ENCODE measurements at regions not wholly inside any gene's neighbourhood (a gene's known extent, or its start where the extent isn't known, plus 50 kb on each side); places are given as distances from the start of the nearest gene placed in this dataset.

GRCh38 chr10:4557469-4557868 lies 268.5 kb upstream of the AKR1E2 start:
- DNase-seq (ENCODE audit: low read depth in 4 of 6, low spot score in 6 of 6) = no peak
- no peaks in the 10 kb centered on the region for H3K4me1 ChIP-seq (ENCODE audit: control insufficient read depth, insufficient read depth, low read length)
- no peak overlapping the region for H3K4me3 ChIP-seq (ENCODE audit: low read depth, low read length)
- H3K9me3 ChIP-seq (ENCODE audit: control insufficient read depth, insufficient read depth, low read length) = no peaks in the 10 kb centered on the region
- H3K27me3 ChIP-seq (ENCODE audit: control insufficient read depth, insufficient read depth, low read length) = no peaks in the 10 kb centered on the region
- no peak overlapping the region for H3K27ac ChIP-seq (ENCODE audit: low read depth, low read length)
- WGBS (ENCODE audit: insufficient coverage) = 94% methylated on average over 13 of the region's 13 CpGs
- no peaks in the 10 kb centered on the region for H3K36me3 ChIP-seq (ENCODE audit: control insufficient read depth, insufficient read depth, low read length)

DNA sequence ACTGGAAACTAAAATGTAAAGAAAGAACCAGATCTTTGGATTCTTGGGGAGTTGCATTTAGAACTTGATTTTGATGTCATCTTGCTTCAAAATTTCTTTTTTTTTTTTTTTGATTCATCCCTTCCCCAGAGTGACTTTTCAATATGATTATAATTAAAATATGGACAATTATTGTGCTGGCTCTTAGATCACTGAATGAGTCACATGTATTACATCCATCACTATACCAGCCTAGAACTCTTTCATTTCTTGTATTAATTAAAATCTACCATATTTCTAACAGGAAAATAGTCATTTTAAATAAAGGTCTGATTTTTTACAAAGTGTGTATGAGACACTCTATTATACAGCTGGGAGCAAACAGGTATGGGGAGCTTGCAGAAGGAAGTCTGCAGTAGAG lies 269.5 kb upstream of the AKR1E2 start:
- Histone ChIP-seq H3K27me3 (ENCODE audit: control insufficient read depth, insufficient read depth, low read length) (no peaks in the 10 kb centered on the region), H3K4me3 (ENCODE audit: low read depth, low read length) (no peak overlapping the region), H3K9me3 (ENCODE audit: control insufficient read depth, insufficient read depth, low read length) (no peaks in the 10 kb centered on the region), H3K36me3 (ENCODE audit: control insufficient read depth, insufficient read depth, low read length) (no peaks in the 10 kb centered on the region), H3K27ac (ENCODE audit: low read depth, low read length) (no peak overlapping the region), H3K4me1 (ENCODE audit: control insufficient read depth, insufficient read depth, low read length) (no peaks in the 10 kb centered on the region)
- DNase-seq (ENCODE audit: low read depth in 4 of 6, low spot score in 6 of 6) = no peak

DNA sequence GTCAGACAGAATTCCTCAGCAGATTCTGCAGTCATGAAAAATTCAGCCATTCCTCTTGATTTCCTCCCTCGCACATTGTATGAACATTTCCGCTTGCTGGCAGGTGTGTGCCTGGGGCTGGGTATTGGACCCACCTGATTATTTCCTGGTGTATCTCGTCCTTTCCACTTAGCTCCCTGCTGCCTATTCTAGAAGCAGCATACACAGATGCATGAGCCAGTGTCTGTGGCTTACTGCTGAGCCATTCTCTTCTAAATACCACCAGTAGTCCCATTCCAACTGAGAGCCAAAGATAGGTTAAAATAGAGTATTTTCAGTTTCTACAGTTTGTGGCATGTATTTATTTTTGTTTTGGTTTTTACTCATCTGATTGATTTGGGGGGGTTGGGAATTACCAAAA lies 270.1 kb upstream of the AKR1E2 start:
- H3K4me1 ChIP-seq (ENCODE audit: control insufficient read depth, insufficient read depth, low read length) = no peaks in the 10 kb centered on the region
- H3K27me3 ChIP-seq (ENCODE audit: control insufficient read depth, insufficient read depth, low read length) = no peaks in the 10 kb centered on the region
- H3K36me3 ChIP-seq (ENCODE audit: control insufficient read depth, insufficient read depth, low read length) = no peaks in the 10 kb centered on the region
- WGBS (ENCODE audit: insufficient coverage) = 65% methylated on average over 3 of the region's 3 CpGs
- DNase-seq (ENCODE audit: low read depth in 4 of 6, low spot score in 6 of 6) = peak in 1 of 6 donors; percentile 5
- H3K4me3 ChIP-seq (ENCODE audit: low read depth, low read length) = no peak overlapping the region
- H3K27ac ChIP-seq (ENCODE audit: low read depth, low read length) = no peak overlapping the region
- H3K9me3 ChIP-seq (ENCODE audit: control insufficient read depth, insufficient read depth, low read length) = no peaks in the 10 kb centered on the region

GRCh38 chr10:4549139-4549653 lies 276.8 kb upstream of the AKR1E2 start:
- Histone ChIP-seq H3K27me3 (ENCODE audit: control insufficient read depth, insufficient read depth, low read length) (no peaks in the 10 kb centered on the region), H3K4me1 (ENCODE audit: control insufficient read depth, insufficient read depth, low read length) (no peaks in the 10 kb centered on the region), H3K27ac (ENCODE audit: low read depth, low read length) (no peak overlapping the region), H3K4me3 (ENCODE audit: low read depth, low read length) (no peak overlapping the region), H3K9me3 (ENCODE audit: control insufficient read depth, insufficient read depth, low read length) (no peaks in the 10 kb centered on the region), H3K36me3 (ENCODE audit: control insufficient read depth, insufficient read depth, low read length) (no peaks in the 10 kb centered on the region)
- WGBS (ENCODE audit: insufficient coverage) = no CpG with 5 or more reads among the region's 2 CpGs
- DNase-seq (ENCODE audit: low read depth in 4 of 6, low spot score in 6 of 6) = no peak

GRCh38 chr10:4546931-4547330 lies 279.1 kb upstream of the AKR1E2 start:
- H3K27me3 ChIP-seq (ENCODE audit: control insufficient read depth, insufficient read depth, low read length) = no peaks in the 10 kb centered on the region
- H3K4me1 ChIP-seq (ENCODE audit: control insufficient read depth, insufficient read depth, low read length) = no peaks in the 10 kb centered on the region
- H3K4me3 ChIP-seq (ENCODE audit: low read depth, low read length) = no peak overlapping the region
- no CpG with 5 or more reads among the region's 1 CpG for WGBS (ENCODE audit: insufficient coverage)
- no peaks in the 10 kb centered on the region for H3K36me3 ChIP-seq (ENCODE audit: control insufficient read depth, insufficient read depth, low read length)
- no peaks in the 10 kb centered on the region for H3K9me3 ChIP-seq (ENCODE audit: control insufficient read depth, insufficient read depth, low read length)
- DNase-seq (ENCODE audit: low read depth in 4 of 6, low spot score in 6 of 6) = no peak
- H3K27ac ChIP-seq (ENCODE audit: low read depth, low read length) = no peak overlapping the region

DNA sequence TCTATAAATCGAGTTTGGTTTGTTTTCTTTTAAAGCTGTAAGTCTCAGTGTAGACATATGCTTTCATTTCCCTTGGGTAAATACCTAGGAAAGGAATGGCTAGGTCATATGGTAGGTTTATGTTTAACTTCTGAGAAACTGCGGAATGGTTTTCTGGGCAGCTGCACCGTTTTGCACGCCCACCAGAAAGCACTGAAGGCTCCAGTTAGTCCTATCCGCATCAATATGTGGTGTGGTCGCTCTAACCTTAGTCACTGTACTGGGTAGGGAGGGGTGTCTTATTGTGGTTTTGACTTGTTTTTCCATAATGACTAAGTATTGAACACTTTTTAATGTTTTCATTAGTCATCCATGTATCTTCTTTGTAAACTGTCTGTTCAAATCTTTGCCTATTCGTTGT lies 279.5 kb upstream of the AKR1E2 start:
- no peak for DNase-seq (ENCODE audit: low read depth in 4 of 6, low spot score in 6 of 6)
- H3K36me3 ChIP-seq (ENCODE audit: control insufficient read depth, insufficient read depth, low read length) = no peaks in the 10 kb centered on the region

DNA sequence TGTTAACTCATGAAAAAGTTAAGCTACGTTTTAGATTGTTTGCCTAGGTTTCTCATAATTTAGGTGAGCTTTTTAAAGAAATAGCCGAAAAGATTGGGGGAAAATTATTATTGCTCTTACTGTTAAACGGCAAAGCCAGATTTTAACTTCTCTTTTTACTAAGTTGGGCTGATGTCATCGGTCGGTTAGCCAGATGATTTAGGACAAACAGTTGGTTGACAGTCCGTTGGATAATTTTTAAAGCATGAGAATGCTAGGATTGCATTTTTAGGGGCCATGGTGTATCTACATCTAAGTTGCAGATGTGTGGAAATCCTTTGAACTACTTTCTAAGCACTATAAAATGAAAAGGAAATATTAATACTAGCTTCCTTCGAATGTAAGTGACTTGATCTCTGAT lies 280.9 kb upstream of the AKR1E2 start:
- 66% methylated on average over 3 of the region's 7 CpGs for WGBS (ENCODE audit: insufficient coverage)
- Histone ChIP-seq H3K27me3 (ENCODE audit: control insufficient read depth, insufficient read depth, low read length) (no peaks in the 10 kb centered on the region), H3K27ac (ENCODE audit: low read depth, low read length) (no peak overlapping the region), H3K4me3 (ENCODE audit: low read depth, low read length) (no peak overlapping the region), H3K36me3 (ENCODE audit: control insufficient read depth, insufficient read depth, low read length) (no peaks in the 10 kb centered on the region), H3K4me1 (ENCODE audit: control insufficient read depth, insufficient read depth, low read length) (no peaks in the 10 kb centered on the region), H3K9me3 (ENCODE audit: control insufficient read depth, insufficient read depth, low read length) (no peaks in the 10 kb centered on the region)
- no peak for DNase-seq (ENCODE audit: low read depth in 4 of 6, low spot score in 6 of 6)

More for the DNA sequence above, 279.5 kb upstream of the AKR1E2 start:
- Histone ChIP-seq H3K27me3 (ENCODE audit: control insufficient read depth, insufficient read depth, low read length) (no peaks in the 10 kb centered on the region), H3K9me3 (ENCODE audit: control insufficient read depth, insufficient read depth, low read length) (no peaks in the 10 kb centered on the region), H3K4me3 (ENCODE audit: low read depth, low read length) (no peak overlapping the region), H3K27ac (ENCODE audit: low read depth, low read length) (no peak overlapping the region), H3K4me1 (ENCODE audit: control insufficient read depth, insufficient read depth, low read length) (no peaks in the 10 kb centered on the region)
- WGBS (ENCODE audit: insufficient coverage) = 91% methylated on average over 5 of the region's 7 CpGs

- H3K27ac ChIP-seq (ENCODE audit: low read depth, low read length) = no peak overlapping the region
- no peak overlapping the region for H3K4me3 ChIP-seq (ENCODE audit: low read depth, low read length)
- H3K27me3 ChIP-seq (ENCODE audit: control insufficient read depth, insufficient read depth, low read length) = no peaks in the 10 kb centered on the region
- H3K36me3 ChIP-seq (ENCODE audit: control insufficient read depth, insufficient read depth, low read length) = no peaks in the 10 kb centered on the region
- peak in 1 of 6 donors; percentile 54 for DNase-seq (ENCODE audit: low read depth in 4 of 6, low spot score in 6 of 6)
- 23% methylated on average over 2 of the region's 7 CpGs for WGBS (ENCODE audit: insufficient coverage)
- no peaks in the 10 kb centered on the region for H3K9me3 ChIP-seq (ENCODE audit: control insufficient read depth, insufficient read depth, low read length)
- no peaks in the 10 kb centered on the region for H3K4me1 ChIP-seq (ENCODE audit: control insufficient read depth, insufficient read depth, low read length)
These were observed 282.0 kb upstream of the AKR1E2 start for GRCh38 chr10:4543938-4544533.

DNA sequence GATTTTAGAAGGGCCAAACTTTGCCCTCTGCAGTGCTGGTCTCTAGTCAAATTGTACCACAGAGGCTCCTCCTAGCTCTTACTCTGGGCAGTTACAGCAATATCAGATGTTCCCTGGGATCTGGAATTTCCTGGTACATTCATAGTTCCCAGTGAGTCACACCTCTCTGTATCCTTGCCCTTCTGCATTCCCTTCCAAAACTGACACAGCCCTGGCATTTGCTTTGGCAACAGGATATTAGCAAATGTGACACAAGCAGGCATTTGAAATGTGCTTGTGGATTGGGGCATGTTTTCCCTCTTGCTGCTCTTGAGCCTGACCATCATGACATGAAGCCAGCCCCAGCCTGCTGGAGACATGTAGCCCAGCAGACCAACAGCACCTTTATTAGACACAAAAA lies 284.7 kb upstream of the AKR1E2 start:
- H3K4me1 ChIP-seq (ENCODE audit: control insufficient read depth, insufficient read depth, low read length) = no peaks in the 10 kb centered on the region
- H3K4me3 ChIP-seq (ENCODE audit: low read depth, low read length) = no peak overlapping the region
- no peak overlapping the region for H3K27ac ChIP-seq (ENCODE audit: low read depth, low read length)
- no peaks in the 10 kb centered on the region for H3K36me3 ChIP-seq (ENCODE audit: control insufficient read depth, insufficient read depth, low read length)
- H3K27me3 ChIP-seq (ENCODE audit: control insufficient read depth, insufficient read depth, low read length) = no peaks in the 10 kb centered on the region
- no peak for DNase-seq (ENCODE audit: low read depth in 4 of 6, low spot score in 6 of 6)
- H3K9me3 ChIP-seq (ENCODE audit: control insufficient read depth, insufficient read depth, low read length) = peaks cover 2% of the 10 kb centered on the region

DNA sequence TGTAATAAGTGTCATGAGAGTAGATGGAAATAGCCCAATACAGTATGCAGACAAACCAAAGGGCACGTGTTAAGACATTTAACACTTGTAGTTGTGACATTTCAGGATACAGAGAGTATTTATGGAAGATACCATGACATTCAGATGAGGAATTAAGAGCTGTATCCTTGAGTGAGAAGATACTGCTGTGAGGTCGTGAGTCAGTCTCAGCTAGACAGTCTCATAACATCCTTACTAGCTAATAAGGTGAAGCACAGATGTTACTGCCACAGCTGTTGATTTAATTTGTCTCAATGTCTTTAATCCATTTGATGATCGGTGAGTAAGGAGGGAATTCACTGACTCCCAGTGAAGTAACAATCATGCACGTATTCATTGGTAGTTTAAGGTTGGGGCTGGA lies 288.0 kb upstream of the AKR1E2 start:
- Histone ChIP-seq H3K9me3 (ENCODE audit: control insufficient read depth, insufficient read depth, low read length) (peaks cover 2% of the 10 kb centered on the region), H3K27me3 (ENCODE audit: control insufficient read depth, insufficient read depth, low read length) (no peaks in the 10 kb centered on the region), H3K27ac (ENCODE audit: low read depth, low read length) (no peak overlapping the region), H3K4me1 (ENCODE audit: control insufficient read depth, insufficient read depth, low read length) (no peaks in the 10 kb centered on the region), H3K4me3 (ENCODE audit: low read depth, low read length) (no peak overlapping the region), H3K36me3 (ENCODE audit: control insufficient read depth, insufficient read depth, low read length) (no peaks in the 10 kb centered on the region)
- 83% methylated on average over 2 of the region's 4 CpGs for WGBS (ENCODE audit: insufficient coverage)
- no peak for DNase-seq (ENCODE audit: low read depth in 4 of 6, low spot score in 6 of 6)
